GM12892 (cell line): ENCODE measurements at regions not wholly inside any gene's neighbourhood (a gene's known extent, or its start where the extent isn't known, plus 50 kb on each side); places are given as distances from the start of the nearest gene placed in this dataset.

ENCODE experiments used
- POLR2A ChIP-seq: IDR thresholded peaks from 2 replicates; pipeline ENCODE4 v1.6.1; 2011; ENCODE audit warnings: low read depth, low read length, control low read depth
- POLR2AphosphoS5 ChIP-seq: IDR thresholded peaks from 2 replicates; pipeline ENCODE4 v1.6.1; 2011; ENCODE audit warnings: low read depth, low read length, control low read depth
- TAF1 ChIP-seq: IDR thresholded peaks from 2 replicates; pipeline ENCODE4 v1.6.1; 2011; ENCODE audit warnings: low read depth, mild to moderate bottlenecking, control low read depth, low read length, borderline replicate concordance

DNA sequence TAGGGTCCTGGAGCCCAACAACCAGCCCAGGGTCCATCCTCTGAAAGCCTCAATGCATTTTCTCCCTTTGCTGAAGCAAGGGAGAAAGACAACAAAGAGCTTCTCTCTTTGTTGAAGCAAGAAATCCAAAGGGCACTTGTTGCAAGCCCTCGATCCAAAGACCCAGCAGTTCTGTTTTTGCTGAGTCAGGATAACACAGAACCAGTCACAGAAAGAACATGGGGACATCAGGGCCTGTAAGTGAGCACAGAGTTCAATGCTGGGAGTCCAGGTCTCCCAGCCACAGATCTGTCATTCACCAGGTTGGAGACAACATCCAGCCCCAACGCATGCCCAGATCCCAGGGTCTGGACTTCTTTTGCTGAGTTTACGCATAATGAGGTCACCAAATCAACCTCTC is 315.8 kb upstream of the KLHL29 start:
- no peak for TF ChIP-seq POLR2A
- TF ChIP-seq TAF1: no peak
- no peak for TF ChIP-seq POLR2AphosphoS5
